GM18511 (cell line): ENCODE measurements at regions not wholly inside any gene's neighbourhood (a gene's known extent, or its start where the extent isn't known, plus 50 kb on each side); places are given as distances from the start of the nearest gene placed in this dataset.
"Not testable (repeated sequence)": the region's sequence is repeated elsewhere in the genome, so short reads cannot be mapped to it uniquely, and the experiment has no call there.

Experiments
- ATAC-seq: cut with Tn5 transposase; IDR thresholded peaks from one replicate; pipeline ENCODE4 v1.9.1; 2021; ENCODE audit warnings: mild to moderate bottlenecking, moderate library complexity; ENCODE audit not compliant: unreplicated experiment

- ATAC-seq, result no peak
Observed at GRCh38 chr6:27149150-27149549, 98.4 kb upstream of the PRSS16 start.

- ATAC-seq, result no peak
Observed at GRCh38 chr6:27154696-27155095, 92.8 kb upstream of the PRSS16 start.

GRCh38 chr6:27156874-27157458 lies 90.5 kb upstream of the PRSS16 start:
- no peak for ATAC-seq

GRCh38 chr6:27157459-27158315 lies 89.8 kb upstream of the PRSS16 start:
- ATAC-seq, result peak; percentile 60

GRCh38 chr6:27158316-27158643 lies 89.2 kb upstream of the PRSS16 start:
- ATAC-seq, result no peak

- ATAC-seq, result no peak
Observed at GRCh38 chr6:27159725-27160124, 87.8 kb upstream of the PRSS16 start.

- ATAC-seq, result no peak
Observed at GRCh38 chr6:27161115-27161514, 86.4 kb upstream of the PRSS16 start.

- ATAC-seq, result no peak
Observed at GRCh38 chr6:27161603-27161945, 85.9 kb upstream of the PRSS16 start.

GRCh38 chr6:27161946-27162603 lies 85.4 kb upstream of the PRSS16 start:
- ATAC-seq, result no peak

GRCh38 chr6:27163834-27164233 lies 83.7 kb upstream of the PRSS16 start:
- no peak for ATAC-seq

- ATAC-seq, result no peak
Observed at GRCh38 chr6:27168108-27168507, 79.4 kb upstream of the PRSS16 start.

GRCh38 chr6:27168586-27169443 lies 78.7 kb upstream of the PRSS16 start:
- ATAC-seq, result no peak

GRCh38 chr6:27172524-27173231 lies 74.8 kb upstream of the PRSS16 start:
- ATAC-seq, result not testable (repeated sequence)

GRCh38 chr6:27173232-27173601 lies 74.3 kb upstream of the PRSS16 start:
- ATAC-seq, result not testable (repeated sequence)

GRCh38 chr6:27174958-27175357 lies 72.5 kb upstream of the PRSS16 start:
- ATAC-seq, result no peak

- ATAC-seq, result no peak
Observed at GRCh38 chr6:27176096-27176495, 71.4 kb upstream of the PRSS16 start.

- peak; percentile 60 for ATAC-seq
Observed at GRCh38 chr6:27176523-27177484, 70.7 kb upstream of the PRSS16 start.

- peak; percentile 80 for ATAC-seq
Observed at GRCh38 chr6:27177485-27178406, 69.8 kb upstream of the PRSS16 start.

GRCh38 chr6:27178407-27178730 lies 69.1 kb upstream of the PRSS16 start:
- no peak for ATAC-seq
